ENCODE measurements at regions not wholly inside any gene's neighbourhood (a gene's known extent, or its start where the extent isn't known, plus 50 kb on each side); places are given as distances from the start of the nearest gene placed in this dataset.
A peak's percentile ranks its signal among the peaks of the same experiment; 100 is the strongest.

DNA sequence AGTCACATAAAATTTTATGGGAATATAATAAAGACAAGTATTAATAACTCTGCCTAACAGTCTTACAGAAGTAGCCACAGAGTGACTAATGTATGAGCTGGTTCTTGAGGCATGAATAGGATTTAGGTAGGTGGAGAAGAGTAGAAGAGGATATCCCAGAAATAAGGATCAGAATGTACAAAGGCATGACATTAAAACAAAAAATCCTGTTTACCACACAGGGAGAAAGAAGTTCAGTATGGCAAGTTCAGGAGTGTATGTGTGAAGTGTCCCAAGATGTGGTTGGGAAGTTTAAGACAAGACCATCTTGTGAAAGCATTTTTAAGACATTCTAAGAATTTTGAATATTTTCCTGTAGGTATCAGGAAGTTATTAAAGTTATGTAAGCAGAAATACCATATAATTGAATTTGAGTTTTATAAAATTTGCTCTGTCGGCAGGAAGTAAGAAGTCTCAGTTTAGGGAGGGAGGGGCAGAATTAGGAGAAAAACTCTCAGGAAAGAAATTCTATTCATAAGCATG lies 64.7 kb upstream of the CAV2 start:
- H2AFZ ChIP-seq (ENCODE audit: low read length): no peak overlapping the region
- H4K20me1 ChIP-seq (ENCODE audit: insufficient read depth, low read length): no peaks in the 10 kb centered on the region
- no peaks in the 10 kb centered on the region for H3K9me3 ChIP-seq (ENCODE audit: low read depth, low read length)
- H3K27me3 ChIP-seq (ENCODE audit: insufficient read depth, low read length): no peaks in the 10 kb centered on the region
- no peak for TF ChIP-seq CTCF (IDR thresholded peaks at IDR 0.05; ENCODE audit: extremely low read depth, low read depth, low read length)
- no peaks in the 10 kb centered on the region for H3K36me3 ChIP-seq (ENCODE audit: insufficient read depth, low read length)
- peak overlapping the region; percentile 49 for H3K4me2 ChIP-seq (ENCODE audit: insufficient read depth, low read length)
- H3K4me1 ChIP-seq (ENCODE audit: insufficient read depth, low read length): peaks cover 38% of the 10 kb centered on the region
- peak overlapping the region; percentile 84 for H3K27ac ChIP-seq (ENCODE audit: low read depth, low read length)
- peak; percentile 66 for DNase-seq (ENCODE audit: insufficient read length, low spot score, missing footprints)
- no peak overlapping the region for H3K4me3 ChIP-seq (ENCODE audit: insufficient read depth, low read length)
- H3K79me2 ChIP-seq (ENCODE audit: insufficient read depth, low read length): no peaks in the 10 kb centered on the region

DNA sequence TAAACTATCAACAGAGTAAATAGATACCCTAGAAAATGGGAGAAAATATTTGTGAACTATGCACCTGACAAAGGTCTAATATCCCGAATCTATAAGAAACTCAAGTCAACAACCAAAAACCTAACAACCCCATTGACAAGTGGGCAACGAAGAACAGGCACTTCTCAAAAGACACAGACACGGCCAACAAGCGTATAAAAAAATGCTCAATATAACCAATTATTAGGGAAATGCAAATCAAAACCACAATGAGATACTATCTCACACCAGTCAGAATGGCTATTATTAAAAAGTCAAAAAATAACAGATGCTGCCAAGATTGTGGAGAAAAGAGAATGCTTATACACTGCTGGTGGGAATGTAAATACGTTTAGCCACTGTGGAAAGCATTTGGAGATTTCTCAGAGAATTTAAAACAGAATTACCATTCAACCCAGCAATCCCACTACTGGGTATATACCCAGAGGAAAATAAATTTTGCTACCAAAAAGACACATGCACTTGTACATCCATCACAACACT lies 63.2 kb upstream of the CAV2 start:
- H4K20me1 ChIP-seq (ENCODE audit: insufficient read depth, low read length): no peaks in the 10 kb centered on the region
- no peak overlapping the region for H3K4me3 ChIP-seq (ENCODE audit: insufficient read depth, low read length)
- no peaks in the 10 kb centered on the region for H3K9me3 ChIP-seq (ENCODE audit: low read depth, low read length)
- no peaks in the 10 kb centered on the region for H3K79me2 ChIP-seq (ENCODE audit: insufficient read depth, low read length)
- peaks cover 41% of the 10 kb centered on the region for H3K4me1 ChIP-seq (ENCODE audit: insufficient read depth, low read length)
- no peaks in the 10 kb centered on the region for H3K27me3 ChIP-seq (ENCODE audit: insufficient read depth, low read length)
- H3K36me3 ChIP-seq (ENCODE audit: insufficient read depth, low read length): no peaks in the 10 kb centered on the region
- H3K4me2 ChIP-seq (ENCODE audit: insufficient read depth, low read length): no peak overlapping the region
- TF ChIP-seq CTCF (IDR thresholded peaks at IDR 0.05; ENCODE audit: extremely low read depth, low read depth, low read length): no peak
- H2AFZ ChIP-seq (ENCODE audit: low read length): no peak overlapping the region
- DNase-seq (ENCODE audit: insufficient read length, low spot score, missing footprints): no peak
- H3K27ac ChIP-seq (ENCODE audit: low read depth, low read length): no peak overlapping the region

DNA sequence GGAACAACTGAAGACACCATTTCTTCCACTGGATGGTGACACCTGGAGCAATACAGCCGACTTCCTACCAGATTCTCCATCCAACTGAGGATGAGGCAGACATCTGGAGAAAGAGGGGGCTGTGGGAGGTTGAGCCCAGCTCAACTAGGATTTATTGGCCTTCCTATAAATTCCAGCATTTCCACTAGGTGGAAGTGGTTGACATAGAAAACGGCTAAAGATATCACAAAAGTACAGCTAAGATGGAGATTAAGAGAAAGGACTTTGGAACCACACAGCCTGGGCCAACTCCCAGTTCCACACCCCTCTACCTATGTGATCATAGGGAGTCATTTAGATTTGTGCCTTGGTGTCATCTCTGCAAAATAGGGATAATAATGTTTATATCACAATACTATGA lies 61.3 kb upstream of the CAV2 start:
- peak; percentile 30 for DNase-seq (ENCODE audit: insufficient read length, low spot score, missing footprints)
- Histone ChIP-seq H3K4me3 (ENCODE audit: insufficient read depth, low read length) (no peak overlapping the region), H3K27me3 (ENCODE audit: insufficient read depth, low read length) (no peaks in the 10 kb centered on the region), H2AFZ (ENCODE audit: low read length) (peak overlapping the region; percentile 1), H3K4me1 (ENCODE audit: insufficient read depth, low read length) (peaks cover 46% of the 10 kb centered on the region), H3K4me2 (ENCODE audit: insufficient read depth, low read length) (no peak overlapping the region), H3K9me3 (ENCODE audit: low read depth, low read length) (no peaks in the 10 kb centered on the region), H3K36me3 (ENCODE audit: insufficient read depth, low read length) (no peaks in the 10 kb centered on the region), H4K20me1 (ENCODE audit: insufficient read depth, low read length) (no peaks in the 10 kb centered on the region), H3K27ac (ENCODE audit: low read depth, low read length) (no peak overlapping the region), H3K79me2 (ENCODE audit: insufficient read depth, low read length) (no peaks in the 10 kb centered on the region)
- peak; percentile 36 for TF ChIP-seq CTCF (IDR thresholded peaks at IDR 0.05; ENCODE audit: extremely low read depth, low read depth, low read length)

DNA sequence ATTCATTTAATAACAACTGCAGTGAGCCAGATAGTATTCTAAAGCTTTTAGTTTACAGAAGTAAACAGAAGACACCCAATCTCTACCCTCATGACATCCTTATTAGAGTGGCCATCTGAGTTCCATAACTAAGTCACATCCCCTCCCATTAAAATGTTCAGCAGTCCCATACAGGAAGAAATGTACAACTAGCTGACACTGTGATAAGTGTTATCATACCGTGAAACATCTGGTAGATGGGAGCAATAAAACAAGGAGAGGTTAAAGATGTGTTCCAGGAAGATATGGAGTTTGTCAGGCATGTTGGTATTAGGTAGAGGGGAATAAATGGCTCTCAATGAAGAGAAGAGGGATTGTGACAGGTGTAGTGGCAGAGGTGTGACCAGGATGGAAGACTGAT lies 60.5 kb upstream of the CAV2 start:
- Histone ChIP-seq H3K4me2 (ENCODE audit: insufficient read depth, low read length) (no peak overlapping the region), H3K4me3 (ENCODE audit: insufficient read depth, low read length) (no peak overlapping the region), H3K27ac (ENCODE audit: low read depth, low read length) (no peak overlapping the region), H3K36me3 (ENCODE audit: insufficient read depth, low read length) (no peaks in the 10 kb centered on the region), H3K79me2 (ENCODE audit: insufficient read depth, low read length) (no peaks in the 10 kb centered on the region), H3K27me3 (ENCODE audit: insufficient read depth, low read length) (no peaks in the 10 kb centered on the region), H4K20me1 (ENCODE audit: insufficient read depth, low read length) (no peaks in the 10 kb centered on the region), H3K9me3 (ENCODE audit: low read depth, low read length) (no peaks in the 10 kb centered on the region), H3K4me1 (ENCODE audit: insufficient read depth, low read length) (peaks cover 48% of the 10 kb centered on the region), H2AFZ (ENCODE audit: low read length) (no peak overlapping the region)
- DNase-seq (ENCODE audit: insufficient read length, low spot score, missing footprints): no peak
- TF ChIP-seq CTCF (IDR thresholded peaks at IDR 0.05; ENCODE audit: extremely low read depth, low read depth, low read length): no peak
